RWPE1 (cell line): ENCODE measurements at regions not wholly inside any gene's neighbourhood (a gene's known extent, or its start where the extent isn't known, plus 50 kb on each side); places are given as distances from the start of the nearest gene placed in this dataset.

ENCODE experiments used
- CTCF ChIA-PET: fragments of 350-600 bp; sonication (Branson Sonifier 250); formaldehyde crosslinking; extraction: SDS; loops from one replicate; lab custom pipeline; 2021; lab: Yijun Ruan, JAX
- POLR2A ChIA-PET: fragments of 400-600 bp; formaldehyde crosslinking; extraction: SDS; loops from one replicate; lab custom pipeline; 2020; ENCODE audit warnings: antibody characterized with exemption; ENCODE audit not compliant: low non-redundant PET; lab: Yijun Ruan, JAX
- DNase-seq: peaks from one replicate; pipeline ENCODE4 v3.0.0; 2012; ENCODE audit warnings: low spot score
- H3K27ac ChIP-seq: fragments of 450-650 bp; 2 replicates; pipeline ENCODE4 v1.5.1; 2017
- TF ChIP-seq, protein P1 (sequence below): fragments of 450-650 bp; conservative IDR thresholded peaks from 2 replicates; pipeline ENCODE4 v1.5.1; 2017; ENCODE audit warnings: low read depth, mild to moderate bottlenecking

DNA sequence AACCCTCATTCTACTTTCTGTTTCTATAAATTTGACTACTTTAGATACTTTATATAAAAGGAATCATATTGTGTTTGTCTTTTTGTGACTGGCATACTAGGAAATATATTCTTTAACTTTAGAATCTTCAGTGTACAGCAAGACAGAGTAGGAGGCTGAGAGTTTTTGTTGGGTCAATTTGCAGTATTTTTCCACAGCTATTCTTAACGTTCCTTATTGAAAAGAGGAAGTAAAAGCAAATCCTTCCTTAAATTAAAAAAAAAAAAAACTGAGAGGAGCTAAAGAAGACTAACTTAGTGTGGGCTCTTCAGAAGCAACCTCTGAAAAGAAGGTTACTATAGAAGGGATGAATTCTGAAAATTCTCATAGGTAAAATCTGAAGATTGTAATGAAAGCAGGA lies 1194.6 kb downstream of the ADGRL3 start:
- ChIA-PET CTCF (no interaction called here), POLR2A (no interaction called here)
- no peak overlapping the region for H3K27ac ChIP-seq
- no peak for DNase-seq
- TF ChIP-seq, protein P1, sequence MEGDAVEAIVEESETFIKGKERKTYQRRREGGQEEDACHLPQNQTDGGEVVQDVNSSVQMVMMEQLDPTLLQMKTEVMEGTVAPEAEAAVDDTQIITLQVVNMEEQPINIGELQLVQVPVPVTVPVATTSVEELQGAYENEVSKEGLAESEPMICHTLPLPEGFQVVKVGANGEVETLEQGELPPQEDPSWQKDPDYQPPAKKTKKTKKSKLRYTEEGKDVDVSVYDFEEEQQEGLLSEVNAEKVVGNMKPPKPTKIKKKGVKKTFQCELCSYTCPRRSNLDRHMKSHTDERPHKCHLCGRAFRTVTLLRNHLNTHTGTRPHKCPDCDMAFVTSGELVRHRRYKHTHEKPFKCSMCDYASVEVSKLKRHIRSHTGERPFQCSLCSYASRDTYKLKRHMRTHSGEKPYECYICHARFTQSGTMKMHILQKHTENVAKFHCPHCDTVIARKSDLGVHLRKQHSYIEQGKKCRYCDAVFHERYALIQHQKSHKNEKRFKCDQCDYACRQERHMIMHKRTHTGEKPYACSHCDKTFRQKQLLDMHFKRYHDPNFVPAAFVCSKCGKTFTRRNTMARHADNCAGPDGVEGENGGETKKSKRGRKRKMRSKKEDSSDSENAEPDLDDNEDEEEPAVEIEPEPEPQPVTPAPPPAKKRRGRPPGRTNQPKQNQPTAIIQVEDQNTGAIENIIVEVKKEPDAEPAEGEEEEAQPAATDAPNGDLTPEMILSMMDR, result no peak

DNA sequence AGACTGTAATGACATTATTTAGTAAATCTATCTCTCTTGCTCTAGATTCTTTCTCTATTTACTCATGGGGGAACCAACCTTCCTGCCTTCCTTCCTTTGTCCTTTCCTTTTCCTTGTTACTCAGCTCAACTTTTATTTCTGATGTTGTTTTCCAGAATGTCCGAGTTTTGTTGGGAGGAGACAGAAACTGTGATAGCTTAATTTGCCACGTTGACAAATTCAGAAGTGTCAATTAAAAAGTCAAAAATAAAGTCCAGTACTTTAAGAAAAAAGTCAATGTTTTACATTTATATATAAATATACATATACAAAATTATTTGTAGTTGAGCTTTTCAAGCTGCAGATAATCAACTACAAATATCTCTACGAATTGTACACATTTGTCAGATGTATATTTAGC lies 1187.7 kb downstream of the ADGRL3 start:
- CTCF ChIA-PET, result no interaction called here
- TF ChIP-seq, protein P1, result no peak
- POLR2A ChIA-PET, result no interaction called here

DNA sequence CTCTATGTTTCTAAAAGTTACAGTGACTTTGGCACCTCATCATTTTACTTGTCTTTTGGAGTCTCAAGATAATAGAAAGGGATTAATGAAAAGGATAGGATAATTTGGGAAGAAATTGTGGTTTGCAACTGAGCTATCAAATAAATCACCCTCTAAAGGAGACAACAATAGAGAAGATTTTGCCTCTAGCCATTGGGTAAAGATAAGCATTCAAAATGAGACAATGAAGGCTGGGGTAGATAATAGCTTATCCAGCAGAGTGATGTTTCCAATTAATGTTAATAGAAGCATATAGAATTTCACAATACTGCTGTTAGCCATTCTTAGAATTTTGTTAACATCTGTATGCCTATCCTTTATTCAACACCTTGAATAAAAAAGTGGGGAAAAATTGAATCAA lies 1177.6 kb downstream of the ADGRL3 start:
- CTCF ChIA-PET, result no interaction called here
- TF ChIP-seq, protein P1, result no peak
- POLR2A ChIA-PET, result no interaction called here
- DNase-seq, result no peak
- H3K27ac ChIP-seq, result no peak overlapping the region

More for the DNA sequence above, 1187.7 kb downstream of the ADGRL3 start:
- H3K27ac ChIP-seq, result no peak overlapping the region
- no peak for DNase-seq

DNA sequence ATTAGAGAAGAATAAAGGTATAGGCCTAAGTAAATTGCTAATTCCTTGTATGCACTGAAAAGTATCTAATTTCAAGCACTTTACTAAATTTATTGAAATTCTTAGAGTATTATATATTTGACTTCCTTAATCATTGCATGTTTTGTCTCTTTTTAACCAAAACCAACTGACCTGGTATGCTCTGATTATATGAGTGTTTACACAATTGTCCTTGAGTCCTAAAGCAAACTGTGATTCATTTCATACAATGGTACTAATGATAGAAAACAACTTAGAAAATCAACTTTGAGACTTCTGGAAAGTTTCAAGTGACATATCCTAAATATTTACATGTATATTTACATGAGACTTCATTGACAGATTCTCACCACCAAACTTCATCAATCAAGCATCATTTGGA lies 1177.1 kb downstream of the ADGRL3 start:
- CTCF ChIA-PET, result no interaction called here
- H3K27ac ChIP-seq, result no peak overlapping the region
- TF ChIP-seq, protein P1, result no peak
- no peak for DNase-seq
- POLR2A ChIA-PET, result no interaction called here

DNA sequence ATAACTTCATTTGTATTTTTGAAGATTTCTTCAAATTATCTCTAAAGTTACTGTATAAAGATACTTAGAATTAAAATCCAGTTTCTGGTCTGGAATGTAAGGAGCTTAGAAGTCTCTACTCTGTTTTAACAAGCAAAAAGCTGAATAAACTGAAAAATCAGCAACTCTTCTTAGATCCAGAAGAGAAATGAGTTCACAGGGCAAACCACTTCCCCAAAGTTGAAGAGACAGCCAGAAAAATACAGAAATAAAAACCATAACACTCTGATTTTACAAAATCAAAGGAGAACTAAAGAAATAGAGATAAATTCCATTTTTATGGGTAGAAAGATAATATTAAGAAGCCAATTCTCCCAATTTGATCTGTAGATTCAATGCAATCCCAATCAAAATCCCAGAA lies 1166.8 kb downstream of the ADGRL3 start:
- no peak overlapping the region for H3K27ac ChIP-seq
- POLR2A ChIA-PET, result no interaction called here
- CTCF ChIA-PET, result no interaction called here
- no peak for DNase-seq
- TF ChIP-seq, protein P1, result no peak

DNA sequence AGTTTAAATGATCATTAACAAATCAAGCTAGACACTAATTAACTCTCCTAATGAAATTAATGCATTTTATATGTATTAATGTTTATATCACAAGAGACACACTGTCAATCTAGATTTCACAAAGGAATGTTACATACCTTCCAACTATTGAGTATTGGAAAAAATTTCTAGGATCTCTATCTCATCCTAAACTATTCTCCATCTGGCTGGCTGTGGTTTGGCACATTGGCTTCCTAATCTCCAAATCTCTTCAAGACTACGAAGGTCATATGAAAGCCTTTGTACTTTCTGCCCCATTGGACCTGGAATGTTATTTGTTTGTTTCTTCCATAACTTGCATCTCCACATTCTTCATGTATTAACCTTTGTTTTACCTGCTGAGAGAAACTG lies 1160.0 kb downstream of the ADGRL3 start:
- ChIA-PET CTCF (interaction anchor here (0.7 kb wide), 1 partner anchor 395 kb away, joined by 4 read pairs; no protein-coding TSS in a partner anchor), POLR2A (no interaction called here)
- no peak for DNase-seq

More for the DNA sequence above, 1160.0 kb downstream of the ADGRL3 start:
- no peak overlapping the region for H3K27ac ChIP-seq
- TF ChIP-seq, protein P1, result no peak
